ENCODE measurements at regions not wholly inside any gene's neighbourhood (a gene's known extent, or its start where the extent isn't known, plus 50 kb on each side); places are given as distances from the start of the nearest gene placed in this dataset.
"Not testable (repeated sequence)": the region's sequence is repeated elsewhere in the genome, so short reads cannot be mapped to it uniquely, and the experiment has no call there.

- Histone ChIP-seq H3K27ac (no peak overlapping the region), H3K9me3 (no peaks in the 10 kb centered on the region), H3K4me1 (no peaks in the 10 kb centered on the region), H3K27me3 (no peaks in the 10 kb centered on the region), H3K36me3 (no peaks in the 10 kb centered on the region), H3K4me3 (no peak overlapping the region)
- DNase-seq (ENCODE audit: low spot score in 2 of 2): no peak
- TF ChIP-seq EP300 (IDR thresholded peaks at IDR 0.05): no peak
- TF ChIP-seq, protein P1, sequence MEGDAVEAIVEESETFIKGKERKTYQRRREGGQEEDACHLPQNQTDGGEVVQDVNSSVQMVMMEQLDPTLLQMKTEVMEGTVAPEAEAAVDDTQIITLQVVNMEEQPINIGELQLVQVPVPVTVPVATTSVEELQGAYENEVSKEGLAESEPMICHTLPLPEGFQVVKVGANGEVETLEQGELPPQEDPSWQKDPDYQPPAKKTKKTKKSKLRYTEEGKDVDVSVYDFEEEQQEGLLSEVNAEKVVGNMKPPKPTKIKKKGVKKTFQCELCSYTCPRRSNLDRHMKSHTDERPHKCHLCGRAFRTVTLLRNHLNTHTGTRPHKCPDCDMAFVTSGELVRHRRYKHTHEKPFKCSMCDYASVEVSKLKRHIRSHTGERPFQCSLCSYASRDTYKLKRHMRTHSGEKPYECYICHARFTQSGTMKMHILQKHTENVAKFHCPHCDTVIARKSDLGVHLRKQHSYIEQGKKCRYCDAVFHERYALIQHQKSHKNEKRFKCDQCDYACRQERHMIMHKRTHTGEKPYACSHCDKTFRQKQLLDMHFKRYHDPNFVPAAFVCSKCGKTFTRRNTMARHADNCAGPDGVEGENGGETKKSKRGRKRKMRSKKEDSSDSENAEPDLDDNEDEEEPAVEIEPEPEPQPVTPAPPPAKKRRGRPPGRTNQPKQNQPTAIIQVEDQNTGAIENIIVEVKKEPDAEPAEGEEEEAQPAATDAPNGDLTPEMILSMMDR (IDR thresholded peaks at IDR 0.05): no peak
- no peak for TF ChIP-seq POLR2A (IDR thresholded peaks at IDR 0.05)
- no peak for TF ChIP-seq POLR2AphosphoS5 (IDR thresholded peaks at IDR 0.05)
These were observed 353.6 kb upstream of the FANCL start for GRCh38 chr2:58594762-58595161.

GRCh38 chr2:58594175-58594574 is 353.1 kb upstream of the FANCL start:
- no peaks in the 10 kb centered on the region for H3K36me3 ChIP-seq
- H3K9me3 ChIP-seq: no peaks in the 10 kb centered on the region
- no peak overlapping the region for H3K27ac ChIP-seq
- TF ChIP-seq EP300 (IDR thresholded peaks at IDR 0.05) (no peak), POLR2AphosphoS5 (IDR thresholded peaks at IDR 0.05) (no peak), POLR2A (IDR thresholded peaks at IDR 0.05) (no peak)
- TF ChIP-seq, protein P1 (IDR thresholded peaks at IDR 0.05): no peak
- WGBS: 33% methylated on average over 4 of the region's 4 CpGs
- no peaks in the 10 kb centered on the region for H3K27me3 ChIP-seq
- no peaks in the 10 kb centered on the region for H3K4me1 ChIP-seq
- no peak overlapping the region for H3K4me3 ChIP-seq
- no peak for DNase-seq (ENCODE audit: low spot score in 2 of 2)

DNA sequence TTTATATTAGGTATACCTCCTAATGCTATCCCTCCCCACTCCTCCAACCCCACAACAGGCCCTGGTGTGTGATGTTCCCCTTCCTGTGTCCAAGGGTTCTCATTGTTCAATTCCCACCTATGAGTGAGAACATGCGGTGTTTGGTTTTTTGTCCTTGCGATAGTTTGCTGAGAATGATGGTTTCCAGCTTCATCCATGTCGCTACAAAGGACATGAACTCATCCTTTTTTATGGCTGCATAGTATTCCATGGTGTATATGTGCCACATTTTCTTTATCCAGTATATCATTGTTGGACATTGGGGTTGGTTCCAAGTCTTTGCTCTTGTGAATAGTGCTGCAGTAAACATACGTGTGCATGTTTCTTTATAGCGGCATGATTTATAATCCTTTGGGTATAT is 345.1 kb upstream of the FANCL start:
- not testable (repeated sequence) for DNase-seq (ENCODE audit: low spot score in 2 of 2); H3K36me3 ChIP-seq; H3K27ac ChIP-seq; H3K4me1 ChIP-seq; H3K4me3 ChIP-seq; H3K9me3 ChIP-seq; H3K27me3 ChIP-seq
- WGBS: 97% methylated on average over 5 of the region's 5 CpGs

DNA sequence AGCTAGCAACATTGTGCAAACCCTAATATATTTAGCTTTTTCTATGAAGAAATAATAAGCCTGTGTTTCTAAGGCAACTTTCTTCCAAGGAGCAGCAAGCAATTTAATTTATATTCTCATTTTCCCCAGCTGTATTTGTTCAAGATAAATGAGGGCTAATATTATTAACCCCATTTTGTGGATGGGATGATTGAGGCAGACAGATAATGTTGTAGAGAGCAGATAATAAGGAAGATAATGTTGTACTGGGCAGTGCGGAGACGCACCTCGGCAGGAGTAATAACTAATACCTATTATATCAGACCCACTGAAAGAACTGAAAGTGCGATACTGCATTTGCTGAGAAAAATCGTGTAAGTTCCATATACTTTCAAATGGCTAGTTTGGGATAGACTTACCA is 344.1 kb upstream of the FANCL start:
- Histone ChIP-seq H3K4me1 (no peaks in the 10 kb centered on the region), H3K9me3 (no peaks in the 10 kb centered on the region), H3K27ac (no peak overlapping the region), H3K36me3 (no peaks in the 10 kb centered on the region), H3K27me3 (no peaks in the 10 kb centered on the region), H3K4me3 (no peak overlapping the region)
- no peak for TF ChIP-seq EP300 (IDR thresholded peaks at IDR 0.05)
- TF ChIP-seq POLR2A (IDR thresholded peaks at IDR 0.05): no peak
- no peak for DNase-seq (ENCODE audit: low spot score in 2 of 2)
- WGBS: 90% methylated on average over 5 of the region's 5 CpGs

- no peak for DNase-seq (ENCODE audit: low spot score in 2 of 2)
- Histone ChIP-seq H3K4me1 (no peaks in the 10 kb centered on the region), H3K9me3 (no peaks in the 10 kb centered on the region), H3K27ac (no peak overlapping the region), H3K27me3 (no peaks in the 10 kb centered on the region), H3K36me3 (no peaks in the 10 kb centered on the region), H3K4me3 (no peak overlapping the region)
- TF ChIP-seq, protein P1 (IDR thresholded peaks at IDR 0.05): no peak
- TF ChIP-seq POLR2AphosphoS5 (IDR thresholded peaks at IDR 0.05): no peak
- no peak for TF ChIP-seq EP300 (IDR thresholded peaks at IDR 0.05)
- no peak for TF ChIP-seq POLR2A (IDR thresholded peaks at IDR 0.05)
- WGBS: 72% methylated on average over 4 of the region's 4 CpGs
These were observed 343.5 kb upstream of the FANCL start for GRCh38 chr2:58584606-58585118.

- no peaks in the 10 kb centered on the region for H3K9me3 ChIP-seq
- 95% methylated on average over 2 of the region's 2 CpGs for WGBS
- no peak for TF ChIP-seq POLR2AphosphoS5 (IDR thresholded peaks at IDR 0.05)
- TF ChIP-seq POLR2A (IDR thresholded peaks at IDR 0.05): no peak
- TF ChIP-seq, protein P1 (IDR thresholded peaks at IDR 0.05): no peak
- H3K36me3 ChIP-seq: no peaks in the 10 kb centered on the region
- H3K4me3 ChIP-seq: no peak overlapping the region
- H3K4me1 ChIP-seq: no peaks in the 10 kb centered on the region
- no peak overlapping the region for H3K27ac ChIP-seq
- no peaks in the 10 kb centered on the region for H3K27me3 ChIP-seq
- DNase-seq (ENCODE audit: low spot score in 2 of 2): no peak
These were observed 337.2 kb upstream of the FANCL start for GRCh38 chr2:58578276-58578675.
